HL-60 (cell line): ENCODE measurements at regions not wholly inside any gene's neighbourhood (a gene's known extent, or its start where the extent isn't known, plus 50 kb on each side); places are given as distances from the start of the nearest gene placed in this dataset.

ENCODE experiments used
- GABPA ChIP-seq: IDR thresholded peaks from 2 replicates; pipeline ENCODE4 v1.6.1; 2012; ENCODE audit warnings: low read depth
- POLR2AphosphoS5 ChIP-seq: IDR thresholded peaks from 2 replicates; pipeline ENCODE4 v1.6.1; 2012; ENCODE audit warnings: low read depth
- SPI1 ChIP-seq: IDR thresholded peaks from 2 replicates; pipeline ENCODE4 v1.6.1; 2012; ENCODE audit warnings: low read depth, mild to moderate bottlenecking, borderline replicate concordance
- TF ChIP-seq, protein P1 (sequence below): IDR thresholded peaks from one replicate; pipeline ENCODE4 v1.5.1; 2011; ENCODE audit warnings: low read length, control low read depth, inconsistent platforms; ENCODE audit not compliant: insufficient read depth
- TF ChIP-seq, protein P2 (sequence below): IDR thresholded peaks from 2 replicates; pipeline ENCODE4 v1.6.1; 2012; ENCODE audit warnings: low read depth; ENCODE audit not compliant: insufficient replicate concordance

DNA sequence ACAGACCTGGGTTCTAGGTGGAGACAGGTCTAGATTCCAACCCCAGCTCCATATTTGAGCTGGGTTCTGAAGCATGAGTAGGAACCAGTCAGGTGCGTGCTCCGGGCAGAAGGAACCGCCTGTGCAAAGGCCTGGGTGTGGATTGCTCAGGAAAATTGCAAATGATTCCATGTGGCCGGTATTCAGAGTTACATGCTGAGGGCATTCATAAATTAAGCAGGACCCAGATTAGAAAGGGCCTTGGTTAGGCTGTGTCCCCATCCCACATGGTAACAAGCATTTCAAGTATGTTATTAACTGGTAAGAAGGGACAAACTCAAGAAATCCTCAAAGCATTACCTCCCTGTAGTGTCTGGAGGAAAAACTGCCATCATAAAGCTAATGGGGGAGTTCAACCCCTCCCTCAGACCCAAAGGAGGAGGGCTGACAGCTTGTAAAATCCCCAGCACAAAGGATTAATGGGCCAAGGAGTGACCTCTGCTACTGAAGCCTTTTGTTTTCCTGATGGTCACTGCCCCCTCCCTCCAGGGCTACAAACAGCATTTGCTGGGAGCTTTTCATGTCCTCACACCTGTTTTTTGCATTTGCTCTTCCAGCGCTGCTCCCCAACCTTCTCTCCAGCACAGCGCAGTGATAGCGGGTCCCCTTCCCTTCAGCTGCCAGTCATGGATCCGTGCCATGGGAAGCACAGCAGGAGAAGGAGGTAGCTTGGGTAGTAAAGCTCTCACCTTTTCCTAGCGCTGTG is 218.0 kb downstream of the C16orf95 start:
- TF ChIP-seq, protein P1, sequence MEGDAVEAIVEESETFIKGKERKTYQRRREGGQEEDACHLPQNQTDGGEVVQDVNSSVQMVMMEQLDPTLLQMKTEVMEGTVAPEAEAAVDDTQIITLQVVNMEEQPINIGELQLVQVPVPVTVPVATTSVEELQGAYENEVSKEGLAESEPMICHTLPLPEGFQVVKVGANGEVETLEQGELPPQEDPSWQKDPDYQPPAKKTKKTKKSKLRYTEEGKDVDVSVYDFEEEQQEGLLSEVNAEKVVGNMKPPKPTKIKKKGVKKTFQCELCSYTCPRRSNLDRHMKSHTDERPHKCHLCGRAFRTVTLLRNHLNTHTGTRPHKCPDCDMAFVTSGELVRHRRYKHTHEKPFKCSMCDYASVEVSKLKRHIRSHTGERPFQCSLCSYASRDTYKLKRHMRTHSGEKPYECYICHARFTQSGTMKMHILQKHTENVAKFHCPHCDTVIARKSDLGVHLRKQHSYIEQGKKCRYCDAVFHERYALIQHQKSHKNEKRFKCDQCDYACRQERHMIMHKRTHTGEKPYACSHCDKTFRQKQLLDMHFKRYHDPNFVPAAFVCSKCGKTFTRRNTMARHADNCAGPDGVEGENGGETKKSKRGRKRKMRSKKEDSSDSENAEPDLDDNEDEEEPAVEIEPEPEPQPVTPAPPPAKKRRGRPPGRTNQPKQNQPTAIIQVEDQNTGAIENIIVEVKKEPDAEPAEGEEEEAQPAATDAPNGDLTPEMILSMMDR, result no peak
- TF ChIP-seq POLR2AphosphoS5 (no peak), GABPA (no peak), SPI1 (no peak)
- TF ChIP-seq, protein P2, sequence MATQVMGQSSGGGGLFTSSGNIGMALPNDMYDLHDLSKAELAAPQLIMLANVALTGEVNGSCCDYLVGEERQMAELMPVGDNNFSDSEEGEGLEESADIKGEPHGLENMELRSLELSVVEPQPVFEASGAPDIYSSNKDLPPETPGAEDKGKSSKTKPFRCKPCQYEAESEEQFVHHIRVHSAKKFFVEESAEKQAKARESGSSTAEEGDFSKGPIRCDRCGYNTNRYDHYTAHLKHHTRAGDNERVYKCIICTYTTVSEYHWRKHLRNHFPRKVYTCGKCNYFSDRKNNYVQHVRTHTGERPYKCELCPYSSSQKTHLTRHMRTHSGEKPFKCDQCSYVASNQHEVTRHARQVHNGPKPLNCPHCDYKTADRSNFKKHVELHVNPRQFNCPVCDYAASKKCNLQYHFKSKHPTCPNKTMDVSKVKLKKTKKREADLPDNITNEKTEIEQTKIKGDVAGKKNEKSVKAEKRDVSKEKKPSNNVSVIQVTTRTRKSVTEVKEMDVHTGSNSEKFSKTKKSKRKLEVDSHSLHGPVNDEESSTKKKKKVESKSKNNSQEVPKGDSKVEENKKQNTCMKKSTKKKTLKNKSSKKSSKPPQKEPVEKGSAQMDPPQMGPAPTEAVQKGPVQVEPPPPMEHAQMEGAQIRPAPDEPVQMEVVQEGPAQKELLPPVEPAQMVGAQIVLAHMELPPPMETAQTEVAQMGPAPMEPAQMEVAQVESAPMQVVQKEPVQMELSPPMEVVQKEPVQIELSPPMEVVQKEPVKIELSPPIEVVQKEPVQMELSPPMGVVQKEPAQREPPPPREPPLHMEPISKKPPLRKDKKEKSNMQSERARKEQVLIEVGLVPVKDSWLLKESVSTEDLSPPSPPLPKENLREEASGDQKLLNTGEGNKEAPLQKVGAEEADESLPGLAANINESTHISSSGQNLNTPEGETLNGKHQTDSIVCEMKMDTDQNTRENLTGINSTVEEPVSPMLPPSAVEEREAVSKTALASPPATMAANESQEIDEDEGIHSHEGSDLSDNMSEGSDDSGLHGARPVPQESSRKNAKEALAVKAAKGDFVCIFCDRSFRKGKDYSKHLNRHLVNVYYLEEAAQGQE, result no peak
